ENCODE measurements at regions not wholly inside any gene's neighbourhood (a gene's known extent, or its start where the extent isn't known, plus 50 kb on each side); places are given as distances from the start of the nearest gene placed in this dataset.

GRCh38 chr10:33635967-33636515 lies 301.6 kb upstream of the NRP1 start:
- H4K5ac ChIP-seq (ENCODE audit: insufficient read length, low read depth, low read length): no peak overlapping the region
- H3K23ac ChIP-seq (ENCODE audit: insufficient read length, low read depth, low read length): no peak overlapping the region
- no peaks in the 10 kb centered on the region for H4K20me1 ChIP-seq (ENCODE audit: control insufficient read depth, insufficient read depth, insufficient read length)
- H4K8ac ChIP-seq (replicated peaks; ENCODE audit: insufficient read length, low read depth, low read length): no peak overlapping the region
- H2BK12ac ChIP-seq (ENCODE audit: insufficient read length, low read depth, low read length): no peak overlapping the region
- peaks cover 4 to 5% of the 10 kb centered on the region in 2 experiments; a peak in 2 of 4 replicates for H3K4me1 Mint-ChIP-seq
- H3K27me3 ChIP-seq (ENCODE audit: insufficient read depth, low read length): no peaks in the 10 kb centered on the region
- H3K79me1 ChIP-seq (ENCODE audit: insufficient read depth, low read depth, low read length, poor library complexity, severe bottlenecking): no peaks in the 10 kb centered on the region
- no peaks in the 10 kb centered on the region for H3K79me2 ChIP-seq (ENCODE audit: insufficient read depth, low read length)
- no peak overlapping the region for H3K27ac ChIP-seq (ENCODE audit: insufficient read length, low read depth, low read length)
- no peak overlapping the region for H3K9ac ChIP-seq (ENCODE audit: extremely low read depth, insufficient read length, low read length)
- no peak overlapping the region for H3K4ac ChIP-seq (ENCODE audit: low read depth, low read length)
- no peak overlapping the region for H3K18ac ChIP-seq (ENCODE audit: insufficient read length, low read depth, low read length)
- no peak overlapping the region for H4K91ac ChIP-seq (ENCODE audit: insufficient read length, low read depth, low read length)
- no peak overlapping the region for H3T11ph ChIP-seq (ENCODE audit: low read length)
- H3K9me3 ChIP-seq (ENCODE audit: control insufficient read depth, low read depth, low read length): no peaks in the 10 kb centered on the region
- no peak for DNase-seq
- H3K27ac Mint-ChIP-seq: no peak overlapping the region
- H3K27me3 Mint-ChIP-seq (ENCODE audit: low read depth): peaks cover 3% of the 10 kb centered on the region; the same call in 1 of the 2 replicates
- H3K36me3 Mint-ChIP-seq (ENCODE audit: insufficient read depth in 1 of 3, low read depth in 3 of 3): no peaks in the 10 kb centered on the region; a peak in 1 of 7 replicates
- no peak overlapping the region for H2AK5ac ChIP-seq (ENCODE audit: insufficient read length, low read length)
- H3K4me3 Mint-ChIP-seq: no peak overlapping the region
- H3K4me2 ChIP-seq (ENCODE audit: insufficient read depth, insufficient read length, low read length): no peak overlapping the region
- H2BK120ac ChIP-seq (ENCODE audit: low read depth, low read length, poor library complexity, severe bottlenecking): no peak overlapping the region
- WGBS (ENCODE audit: extremely low coverage, insufficient read length, low lambda C conversion rate): no CpG with 5 or more reads among the region's 6 CpGs
- no peak overlapping the region for H3K56ac ChIP-seq (ENCODE audit: insufficient read length, low read depth, low read length)
- no peak overlapping the region for H2AFZ ChIP-seq (ENCODE audit: low read length)
- no peaks in the 10 kb centered on the region for H3K4me1 ChIP-seq (ENCODE audit: insufficient read depth, low read length)
- no peak for TF ChIP-seq CTCF (conservative IDR thresholded peaks at IDR 0.05)
- H3K9me3 Mint-ChIP-seq: no peaks in the 10 kb centered on the region
- no peaks in the 10 kb centered on the region for H3K23me2 ChIP-seq (ENCODE audit: insufficient read length, low read depth, low read length, poor library complexity, severe bottlenecking)
- no peak overlapping the region for H2BK15ac ChIP-seq (ENCODE audit: low read depth, low read length)
- H3K14ac ChIP-seq (ENCODE audit: insufficient read depth, low read length): no peak overlapping the region
- no peak overlapping the region for H2BK5ac ChIP-seq (ENCODE audit: insufficient read length, low read length)
- no peak overlapping the region for H2BK20ac ChIP-seq (ENCODE audit: low read depth, low read length, poor library complexity, severe bottlenecking)

Measured in H9 (cell line).